Brain microvascular endothelial cell (primary cell): ENCODE measurements at regions not wholly inside any gene's neighbourhood (a gene's known extent, or its start where the extent isn't known, plus 50 kb on each side); places are given as distances from the start of the nearest gene placed in this dataset.

Experiments
- DNase-seq: peaks from one replicate; pipeline ENCODE4 v3.0.0-alpha.2; 2020
- H3K27ac ChIP-seq: fragments of 250-450 bp; sonication (Bioruptor Pico); 2 replicates; pipeline ENCODE4 v1.5.1; 2020; ENCODE audit warnings: mild to moderate bottlenecking, moderate library complexity
- H3K27me3 ChIP-seq: fragments of 250-450 bp; sonication (Bioruptor Pico); replicated peaks from 2 replicates; pipeline ENCODE4 v1.5.1; 2020; ENCODE audit warnings: mild to moderate bottlenecking
- H3K36me3 ChIP-seq: fragments of 250-450 bp; sonication (Bioruptor Pico); replicated peaks from 2 replicates; pipeline ENCODE4 v1.5.1; 2020; ENCODE audit warnings: mild to moderate bottlenecking
- H3K4me3 ChIP-seq: 2 replicates; pipeline ENCODE4 v1.5.1; 2011; ENCODE audit warnings: low read depth, mild to moderate bottlenecking, control low read depth, low read length, moderate library complexity
- CTCF ChIP-seq: IDR thresholded peaks from 2 replicates; pipeline ENCODE4 v1.5.1; 2011; ENCODE audit warnings: low read depth, mild to moderate bottlenecking, moderate library complexity, low read length, control low read depth, inconsistent platforms; ENCODE audit errors: missing control alignments
- in situ Hi-C: cut with HindIII; loops from 2 replicates; pipeline ENCODE4 v1.10.0; 2017; ENCODE audit warnings: low sequenced_read_pairs, low pct_ligation_motif_present

GRCh38 chr4:132076829-132077228, 1072.3 kb upstream of the PCDH10 start:
- TF ChIP-seq CTCF, result peak; percentile 47
- in situ Hi-C loops, result no loop called here
- no peak for DNase-seq
- H3K27ac ChIP-seq, result no peak overlapping the region
- no peaks in the 10 kb centered on the region for H3K36me3 ChIP-seq
- H3K27me3 ChIP-seq, result no peaks in the 10 kb centered on the region
- no peak overlapping the region for H3K4me3 ChIP-seq

- no peak for TF ChIP-seq CTCF
- Histone ChIP-seq H3K27ac (no peak overlapping the region), H3K36me3 (no peaks in the 10 kb centered on the region), H3K4me3 (no peak overlapping the region), H3K27me3 (no peaks in the 10 kb centered on the region)
- in situ Hi-C loops, result no loop called here
- DNase-seq, result no peak
Observed at GRCh38 chr4:132085105-132085504, 1064.0 kb upstream of the PCDH10 start.

GRCh38 chr4:132094017-132094416, 1055.1 kb upstream of the PCDH10 start:
- in situ Hi-C loops, result no loop called here
- DNase-seq, result no peak
- TF ChIP-seq CTCF, result no peak
- Histone ChIP-seq H3K27ac (no peak overlapping the region), H3K27me3 (no peaks in the 10 kb centered on the region), H3K36me3 (no peaks in the 10 kb centered on the region), H3K4me3 (no peak overlapping the region)

GRCh38 chr4:132097041-132097440, 1052.1 kb upstream of the PCDH10 start:
- Histone ChIP-seq H3K36me3 (no peaks in the 10 kb centered on the region), H3K27ac (no peak overlapping the region), H3K27me3 (no peaks in the 10 kb centered on the region), H3K4me3 (no peak overlapping the region)
- DNase-seq, result no peak
- TF ChIP-seq CTCF, result no peak
- in situ Hi-C loops, result no loop called here

GRCh38 chr4:132101526-132101925, 1047.6 kb upstream of the PCDH10 start:
- Histone ChIP-seq H3K27ac (no peak overlapping the region), H3K36me3 (no peaks in the 10 kb centered on the region), H3K4me3 (no peak overlapping the region), H3K27me3 (no peaks in the 10 kb centered on the region)
- DNase-seq, result peak; percentile 3
- no peak for TF ChIP-seq CTCF
- in situ Hi-C loops, result no loop called here

GRCh38 chr4:132108784-132109183, 1040.3 kb upstream of the PCDH10 start:
- DNase-seq, result peak; percentile 6
- in situ Hi-C loops, result no loop called here
- no peak for TF ChIP-seq CTCF
- no peak overlapping the region for H3K27ac ChIP-seq
- no peaks in the 10 kb centered on the region for H3K36me3 ChIP-seq
- H3K4me3 ChIP-seq, result no peak overlapping the region
- no peaks in the 10 kb centered on the region for H3K27me3 ChIP-seq
